ENCODE measurements at regions not wholly inside any gene's neighbourhood (a gene's known extent, or its start where the extent isn't known, plus 50 kb on each side); places are given as distances from the start of the nearest gene placed in this dataset.

DNA sequence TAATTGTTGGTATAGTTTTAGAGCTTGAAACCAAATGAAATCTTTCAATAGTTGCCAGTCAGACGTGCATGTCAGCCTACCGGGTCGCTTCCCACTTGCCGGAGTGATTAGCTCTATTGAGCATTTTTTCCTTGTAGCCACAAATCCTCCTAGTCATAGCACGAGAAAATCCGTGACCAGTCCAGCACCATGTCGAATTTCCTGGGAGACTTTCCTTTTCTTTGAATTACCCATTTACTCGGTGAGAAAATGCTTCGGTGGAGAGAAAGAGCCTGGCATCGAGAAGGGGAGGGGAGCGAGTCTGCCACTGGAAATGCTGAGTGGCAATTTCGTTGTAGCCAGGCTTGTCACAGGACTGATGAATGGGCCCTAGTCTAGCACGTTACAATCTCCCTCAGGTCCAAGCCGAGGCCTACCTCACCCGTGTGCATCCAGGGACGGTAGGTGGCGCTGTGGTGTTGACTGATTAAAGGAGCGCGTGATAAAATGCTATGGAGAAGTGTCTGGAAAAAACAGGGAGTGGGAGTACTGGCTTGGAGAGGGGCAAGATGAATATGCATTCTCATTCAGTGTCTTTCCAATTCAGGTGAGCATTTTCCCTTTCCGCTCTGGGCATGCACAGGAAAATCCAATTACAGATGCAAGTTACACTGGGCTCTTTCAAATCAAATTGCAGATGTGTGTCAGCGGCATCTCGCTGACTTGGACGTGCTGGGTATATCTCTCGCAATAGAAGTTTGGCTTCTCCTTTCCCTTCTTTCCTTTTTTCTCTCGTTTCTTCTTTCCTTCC, 238.8 kb downstream of the EDEM1 start:
- Histone ChIP-seq H3K9me3 (replicated peaks; ENCODE audit: control insufficient read depth, insufficient read depth, low read length) (no peaks in the 10 kb centered on the region), H4K20me1 (replicated peaks; ENCODE audit: control insufficient read depth, extremely low read depth, insufficient read depth, low read length) (no peaks in the 10 kb centered on the region), H3K27ac (ENCODE audit: insufficient read depth, low read depth, low read length) (no peak overlapping the region), H3K4me3 (replicated peaks in 1 of 3; ENCODE audit: insufficient read depth in 1 of 3, low read depth in 1 of 3, low read length in 3 of 3) (no peak overlapping the region), H3K4me2 (ENCODE audit: insufficient read depth, low read length) (no peak overlapping the region), H3K4me1 (ENCODE audit: control insufficient read depth, extremely low read depth, insufficient read depth, low read length) (no peaks in the 10 kb centered on the region), H3K9ac (replicated peaks; ENCODE audit: extremely low read depth, insufficient read depth, low read length) (no peak overlapping the region), H3K79me2 (ENCODE audit: control insufficient read depth, insufficient read depth, low read length) (no peaks in the 10 kb centered on the region), H3K36me3 (ENCODE audit: control insufficient read depth in 2 of 2, extremely low read depth in 1 of 2, insufficient read depth in 2 of 2, low read length in 2 of 2) (no peaks in the 10 kb centered on the region), H3K27me3 (ENCODE audit: control insufficient read depth in 2 of 2, insufficient read depth in 2 of 2, low read length in 2 of 2) (no peaks in the 10 kb centered on the region), H3K9me1 (replicated peaks; ENCODE audit: control insufficient read depth, extremely low read depth, insufficient read depth, low read length) (no peaks in the 10 kb centered on the region), H2AFZ (ENCODE audit: low read depth, low read length) (no peak overlapping the region)
- dilution Hi-C loops (cut with MboI; ENCODE audit: extremely low pct_ligation_motif_present, low sequenced_read_pairs), result no loop called here
- intact Hi-C loops (cut with micrococcal nuclease), result loop anchor here (1.0 to 2.0 kb wide), 3 partner anchors 770 to 1719 kb away; no protein-coding TSS in a partner anchor
- peak; percentile 45 for DNase-seq (ENCODE audit: low read depth, low spot score)
- CTCF ChIA-PET, result interaction anchor here (0.9 to 1.2 kb wide), 3 partner anchors 8 to 1372 kb away, joined by 3 read pairs; no protein-coding TSS in a partner anchor
- TF ChIP-seq, protein P1, sequence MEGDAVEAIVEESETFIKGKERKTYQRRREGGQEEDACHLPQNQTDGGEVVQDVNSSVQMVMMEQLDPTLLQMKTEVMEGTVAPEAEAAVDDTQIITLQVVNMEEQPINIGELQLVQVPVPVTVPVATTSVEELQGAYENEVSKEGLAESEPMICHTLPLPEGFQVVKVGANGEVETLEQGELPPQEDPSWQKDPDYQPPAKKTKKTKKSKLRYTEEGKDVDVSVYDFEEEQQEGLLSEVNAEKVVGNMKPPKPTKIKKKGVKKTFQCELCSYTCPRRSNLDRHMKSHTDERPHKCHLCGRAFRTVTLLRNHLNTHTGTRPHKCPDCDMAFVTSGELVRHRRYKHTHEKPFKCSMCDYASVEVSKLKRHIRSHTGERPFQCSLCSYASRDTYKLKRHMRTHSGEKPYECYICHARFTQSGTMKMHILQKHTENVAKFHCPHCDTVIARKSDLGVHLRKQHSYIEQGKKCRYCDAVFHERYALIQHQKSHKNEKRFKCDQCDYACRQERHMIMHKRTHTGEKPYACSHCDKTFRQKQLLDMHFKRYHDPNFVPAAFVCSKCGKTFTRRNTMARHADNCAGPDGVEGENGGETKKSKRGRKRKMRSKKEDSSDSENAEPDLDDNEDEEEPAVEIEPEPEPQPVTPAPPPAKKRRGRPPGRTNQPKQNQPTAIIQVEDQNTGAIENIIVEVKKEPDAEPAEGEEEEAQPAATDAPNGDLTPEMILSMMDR (IDR thresholded peaks at IDR 0.05; ENCODE audit: extremely low read depth in 1 of 2, insufficient read depth in 1 of 2, low read depth in 1 of 2, low read length in 2 of 2), result peak; percentile 78 to 85
- TF ChIP-seq EZH2 (IDR thresholded peaks at IDR 0.05; ENCODE audit: borderline replicate concordance, low read depth, low read length, severe bottlenecking), result no peak
- POLR2A ChIA-PET, result no interaction called here
- BruUV-seq (replicated peaks), result no TSS peak
- peak; percentile 92 for FAIRE-seq

DNA sequence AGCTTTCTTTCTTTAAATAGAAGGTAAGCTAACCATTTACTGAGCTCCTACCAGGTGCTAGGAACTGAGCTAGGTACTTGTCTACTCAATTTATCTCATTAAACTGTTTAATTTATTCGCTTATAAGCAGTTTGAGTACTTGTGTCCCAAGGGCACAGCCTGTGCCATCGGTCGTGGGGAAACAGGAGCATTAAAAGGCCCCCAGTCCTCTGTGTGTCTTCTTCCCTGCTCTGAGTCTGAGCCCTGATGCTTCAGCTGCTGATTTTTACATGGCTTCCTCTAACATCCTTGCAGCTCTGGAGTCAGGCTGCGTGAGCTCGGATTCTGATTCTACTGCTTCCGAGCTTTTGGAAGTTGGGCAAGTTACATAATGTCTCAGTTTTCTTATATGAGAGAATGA, 239.5 kb downstream of the EDEM1 start:
- H3K4me2 ChIP-seq (ENCODE audit: insufficient read depth, low read length), result no peak overlapping the region
- intact Hi-C loops (cut with micrococcal nuclease), result loop anchor here (2.0 kb wide), 1 partner anchor 1718 kb away; no protein-coding TSS in a partner anchor
- no peaks in the 10 kb centered on the region for H3K9me1 ChIP-seq (replicated peaks; ENCODE audit: control insufficient read depth, extremely low read depth, insufficient read depth, low read length)
- TF ChIP-seq JUN (IDR thresholded peaks at IDR 0.05; ENCODE audit: borderline replicate concordance, insufficient read depth, insufficient read length, low read depth), result no peak
- TF ChIP-seq, protein P2, sequence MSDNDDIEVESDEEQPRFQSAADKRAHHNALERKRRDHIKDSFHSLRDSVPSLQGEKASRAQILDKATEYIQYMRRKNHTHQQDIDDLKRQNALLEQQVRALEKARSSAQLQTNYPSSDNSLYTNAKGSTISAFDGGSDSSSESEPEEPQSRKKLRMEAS (IDR thresholded peaks at IDR 0.05; ENCODE audit: insufficient read depth, insufficient read length), result no peak
- TF ChIP-seq, protein P1 (IDR thresholded peaks at IDR 0.05; ENCODE audit: extremely low read depth in 1 of 2, insufficient read depth in 1 of 2, low read depth in 1 of 2, low read length in 2 of 2), result no peak
- H3K9me3 ChIP-seq (replicated peaks; ENCODE audit: control insufficient read depth, insufficient read depth, low read length), result no peaks in the 10 kb centered on the region
- H3K4me1 ChIP-seq (ENCODE audit: control insufficient read depth, extremely low read depth, insufficient read depth, low read length), result no peaks in the 10 kb centered on the region
- H4K20me1 ChIP-seq (replicated peaks; ENCODE audit: control insufficient read depth, extremely low read depth, insufficient read depth, low read length), result no peaks in the 10 kb centered on the region
- FAIRE-seq (no peak), DNase-seq (ENCODE audit: low read depth, low spot score) (no peak)
- BruUV-seq (replicated peaks), result no TSS peak
- no peak overlapping the region for H2AFZ ChIP-seq (ENCODE audit: low read depth, low read length)
- no peak overlapping the region for H3K27ac ChIP-seq (ENCODE audit: insufficient read depth, low read depth, low read length)
- ChIA-PET CTCF (interaction anchor here (0.8 to 1.2 kb wide), 2 partner anchors 11 to 1705 kb away, joined by 3 read pairs; no protein-coding TSS in a partner anchor), POLR2A (no interaction called here)
- no peak overlapping the region for H3K9ac ChIP-seq (replicated peaks; ENCODE audit: extremely low read depth, insufficient read depth, low read length)
- dilution Hi-C loops (cut with MboI; ENCODE audit: extremely low pct_ligation_motif_present, low sequenced_read_pairs), result no loop called here
- H3K4me3 ChIP-seq (replicated peaks in 1 of 3; ENCODE audit: insufficient read depth in 1 of 3, low read depth in 1 of 3, low read length in 3 of 3), result no peak overlapping the region
- no peaks in the 10 kb centered on the region for H3K36me3 ChIP-seq (ENCODE audit: control insufficient read depth in 2 of 2, extremely low read depth in 1 of 2, insufficient read depth in 2 of 2, low read length in 2 of 2)
- H3K27me3 ChIP-seq (ENCODE audit: control insufficient read depth in 2 of 2, insufficient read depth in 2 of 2, low read length in 2 of 2), result no peaks in the 10 kb centered on the region
- H3K79me2 ChIP-seq (ENCODE audit: control insufficient read depth, insufficient read depth, low read length), result no peaks in the 10 kb centered on the region

Data from endothelial cell of umbilical vein (primary cell).